ENCODE measurements at regions not wholly inside any gene's neighbourhood (a gene's known extent, or its start where the extent isn't known, plus 50 kb on each side); places are given as distances from the start of the nearest gene placed in this dataset.

GRCh38 chr20:7500231-7500663 is 440.0 kb downstream of the HAO1 start:
- Histone ChIP-seq H3K14ac (replicated peaks; ENCODE audit: low read depth, low read length) (no peak overlapping the region), H3K4me1 (ENCODE audit: control insufficient read depth, insufficient read depth, low read length) (no peaks in the 10 kb centered on the region), H2BK5ac (ENCODE audit: low read depth, low read length, poor library complexity, severe bottlenecking) (no peak overlapping the region), H3K56ac (ENCODE audit: extremely low read depth, insufficient read depth, low read length) (no peak overlapping the region), H4K5ac (ENCODE audit: low read depth, low read length) (no peak overlapping the region), H3K23ac (ENCODE audit: low read depth, low read length) (no peak overlapping the region), H2AK5ac (ENCODE audit: low read depth, low read length) (no peak overlapping the region), H3K18ac (ENCODE audit: low read depth, low read length) (no peak overlapping the region), H2BK15ac (ENCODE audit: low read depth, low read length) (no peak overlapping the region), H4K8ac (ENCODE audit: low read depth in 2 of 2, low read length in 2 of 2) (no peak overlapping the region), H2BK20ac (ENCODE audit: low read depth, low read length) (no peak overlapping the region), H3K4me2 (ENCODE audit: low read depth, low read length) (no peak overlapping the region), H2AK9ac (replicated peaks; ENCODE audit: low read depth, low read length, poor library complexity) (no peak overlapping the region), H3K9ac (ENCODE audit: low read depth, low read length) (no peak overlapping the region), H3K79me1 (ENCODE audit: low read depth in 1 of 2, low read length in 2 of 2) (no peaks in the 10 kb centered on the region), H4K91ac (ENCODE audit: insufficient read depth, low read depth, low read length) (no peak overlapping the region), H3K4me3 (ENCODE audit: insufficient read depth, low read depth, low read length) (no peak overlapping the region), H2BK120ac (ENCODE audit: low read depth, low read length) (no peak overlapping the region), H3K36me3 (ENCODE audit: control insufficient read depth, insufficient read depth, low read length) (no peaks in the 10 kb centered on the region), H3K27ac (ENCODE audit: insufficient read depth, low read length) (no peak overlapping the region), H3K27me3 (ENCODE audit: control insufficient read depth, insufficient read depth, low read length) (no peaks in the 10 kb centered on the region), H3K4ac (ENCODE audit: low read depth, low read length) (no peak overlapping the region), H2AFZ (replicated peaks; ENCODE audit: low read length, poor library complexity) (no peak overlapping the region), H4K20me1 (ENCODE audit: insufficient read depth, low read length) (no peaks in the 10 kb centered on the region), H3K9me3 (ENCODE audit: control insufficient read depth, insufficient read depth, low read length) (no peaks in the 10 kb centered on the region), H3K9me1 (ENCODE audit: insufficient read depth, low read length) (no peaks in the 10 kb centered on the region)
- intact Hi-C loops (cut with micrococcal nuclease) (no loop called here), dilution Hi-C loops (cut with HindIII; ENCODE audit: low sequenced_read_pairs, unreplicated experiment) (no loop called here), in situ Hi-C loops (cut with MboI; ENCODE audit: low sequenced_read_pairs) (no loop called here)
- TF ChIP-seq NFE2L2 (IDR thresholded peaks at IDR 0.05; ENCODE audit: low read depth, low read length), result no peak
- TF ChIP-seq BHLHE40 (IDR thresholded peaks at IDR 0.05; ENCODE audit: low read depth, low read length), result no peak
- no peak for TF ChIP-seq CHD1 (IDR thresholded peaks at IDR 0.05; ENCODE audit: low read depth, low read length)
- no peak for TF ChIP-seq CEBPB (IDR thresholded peaks at IDR 0.05; ENCODE audit: low read depth, low read length)
- TF ChIP-seq RCOR1 (IDR thresholded peaks at IDR 0.05; ENCODE audit: insufficient replicate concordance, low read length), result no peak
- TF ChIP-seq RFX5 (IDR thresholded peaks at IDR 0.05; ENCODE audit: low read depth, low read length), result no peak
- TF ChIP-seq SMC3 (IDR thresholded peaks at IDR 0.05; ENCODE audit: low read depth, low read length), result no peak
- no peak for TF ChIP-seq MAFK (IDR thresholded peaks at IDR 0.05; ENCODE audit: low read depth, low read length)
- TF ChIP-seq POLR2A (IDR thresholded peaks at IDR 0.05; ENCODE audit: low read depth, low read length), result no peak
- TF ChIP-seq USF2 (IDR thresholded peaks at IDR 0.05; ENCODE audit: low read depth, low read length), result no peak
- TF ChIP-seq MAZ (IDR thresholded peaks at IDR 0.05; ENCODE audit: borderline replicate concordance, low read depth, low read length), result no peak
- TF ChIP-seq CTCF (conservative IDR thresholded peaks at IDR 0.05; ENCODE audit: low read depth, low read length), result no peak
- TF ChIP-seq ELK1 (IDR thresholded peaks at IDR 0.05; ENCODE audit: borderline replicate concordance, low read depth, low read length), result no peak
- TF ChIP-seq FOS (IDR thresholded peaks at IDR 0.05; ENCODE audit: low read depth, low read length), result no peak
- no peak for TF ChIP-seq RAD21 (IDR thresholded peaks at IDR 0.05; ENCODE audit: low read length)
- DNase-seq (no peak), ATAC-seq (ENCODE audit: low read depth) (no peak)
- no TSS peak for BruUV-seq (replicated peaks)
- no CpG with 5 or more reads among the region's 1 CpG for WGBS, 2 experiments (ENCODE audit: extremely low coverage in 2 of 2, insufficient read length in 1 of 2)
- POLR2A ChIA-PET (ENCODE audit: unreplicated experiment), result no interaction called here
- CTCF ChIA-PET, result interaction anchor here (0.8 kb wide), 1 partner anchor 27 kb away, joined by 3 read pairs; no protein-coding TSS in a partner anchor
